GM12891 (cell line): ENCODE measurements at regions not wholly inside any gene's neighbourhood (a gene's known extent, or its start where the extent isn't known, plus 50 kb on each side); places are given as distances from the start of the nearest gene placed in this dataset.

ENCODE experiments used
- PAX5 ChIP-seq: IDR thresholded peaks from 2 replicates; pipeline ENCODE4 v1.6.1; 2011; ENCODE audit warnings: low read length, moderate library complexity, mild to moderate bottlenecking; ENCODE audit not compliant: insufficient read depth, severe bottlenecking
- POLR2A ChIP-seq: IDR thresholded peaks from 2 replicates; pipeline ENCODE4 v1.6.1; 2011; ENCODE audit warnings: low read depth, low read length, control low read depth
- POLR2AphosphoS5 ChIP-seq: IDR thresholded peaks from 2 replicates; pipeline ENCODE4 v1.6.1; 2011; ENCODE audit warnings: low read depth, low read length, control low read depth
- TAF1 ChIP-seq: IDR thresholded peaks from 2 replicates; pipeline ENCODE4 v1.6.1; 2011; ENCODE audit warnings: low read depth, low read length, control low read depth

GRCh38 chr4:100084892-100085291 is 105.4 kb downstream of the DDIT4L start:
- TF ChIP-seq TAF1 (no peak), POLR2AphosphoS5 (no peak), PAX5 (no peak), POLR2A (no peak)
